Trophoblast cell (in vitro differentiated cells and primary cell): ENCODE measurements at regions not wholly inside any gene's neighbourhood (a gene's known extent, or its start where the extent isn't known, plus 50 kb on each side); places are given as distances from the start of the nearest gene placed in this dataset.
A peak's percentile ranks its signal among the peaks of the same experiment; 100 is the strongest.

Experiments
- DNase-seq, 2 donors: peaks; one replicate each; pipeline ENCODE4 v3.0.0-alpha.2; 2016
- H2AFZ ChIP-seq: 2 replicates; pipeline ENCODE4 v1.6.1; 2013; ENCODE audit warnings: low read length, moderate library complexity, mild to moderate bottlenecking; ENCODE audit not compliant: insufficient read depth, poor library complexity
- H2AK5ac ChIP-seq: 2 replicates; pipeline ENCODE4 v1.6.1; 2013; ENCODE audit warnings: mild to moderate bottlenecking, low read length
- H2BK120ac ChIP-seq: 2 replicates; pipeline ENCODE4 v1.6.1; 2013; ENCODE audit warnings: low read length, mild to moderate bottlenecking, moderate library complexity; ENCODE audit not compliant: insufficient read depth, poor library complexity
- H2BK12ac ChIP-seq: 2 replicates; pipeline ENCODE4 v1.6.1; 2013; ENCODE audit warnings: mild to moderate bottlenecking, low read length, moderate library complexity
- H2BK5ac ChIP-seq: 2 replicates; pipeline ENCODE4 v1.6.1; 2013; ENCODE audit warnings: low read length, low read depth, moderate library complexity, mild to moderate bottlenecking; ENCODE audit not compliant: poor library complexity
- H3K14ac ChIP-seq: 2 replicates; pipeline ENCODE4 v1.6.1; 2013; ENCODE audit warnings: mild to moderate bottlenecking, low read length
- H3K18ac ChIP-seq: 2 replicates; pipeline ENCODE4 v1.6.1; 2013; ENCODE audit warnings: mild to moderate bottlenecking, low read length
- H3K23ac ChIP-seq: 2 replicates; pipeline ENCODE4 v1.6.1; 2013; ENCODE audit warnings: low read length
- H3K27ac ChIP-seq: 2 replicates; pipeline ENCODE4 v1.5.1; 2013; ENCODE audit warnings: low read depth, mild to moderate bottlenecking, inconsistent platforms, low read length, moderate library complexity
- H3K27me3 ChIP-seq: 2 replicates; pipeline ENCODE4 v1.6.1; 2013; ENCODE audit warnings: inconsistent platforms, mild to moderate bottlenecking, low read length, moderate library complexity; ENCODE audit not compliant: insufficient read depth
- H3K36me3 ChIP-seq, 2 experiments: 1 replicate in 1 of 2; 2 replicates in 1 of 2; pipeline ENCODE4 v1.6.1; 2013; ENCODE audit warnings: low read length in 2 of 2, mild to moderate bottlenecking in 2 of 2, moderate library complexity in 1 of 2; ENCODE audit not compliant: insufficient read depth in 2 of 2, control insufficient read depth in 1 of 2
- H3K4ac ChIP-seq: 2 replicates; pipeline ENCODE4 v1.6.1; 2013; ENCODE audit warnings: low read depth, mild to moderate bottlenecking, low read length, moderate library complexity
- H3K4me1 ChIP-seq, 2 experiments: 1 replicate in 1 of 2; 2 replicates in 1 of 2; pipeline ENCODE4 v1.6.1; 2013; ENCODE audit warnings: low read length in 2 of 2, mild to moderate bottlenecking in 2 of 2, moderate library complexity in 1 of 2; ENCODE audit not compliant: insufficient read depth in 2 of 2, control insufficient read depth in 1 of 2
- H3K4me2 ChIP-seq: 2 replicates; pipeline ENCODE4 v1.6.1; 2013; ENCODE audit warnings: inconsistent platforms, mild to moderate bottlenecking, low read length, moderate library complexity
- H3K4me3 ChIP-seq: 2 replicates; pipeline ENCODE4 v1.5.1; 2013; ENCODE audit warnings: mild to moderate bottlenecking, low read depth, low read length, inconsistent platforms
- H3K79me1 ChIP-seq: one replicate; pipeline ENCODE4 v1.6.1; 2013; ENCODE audit warnings: low read length
- H3K79me2 ChIP-seq: 2 replicates; pipeline ENCODE4 v1.6.1; 2013; ENCODE audit warnings: low read length, mild to moderate bottlenecking; ENCODE audit not compliant: control insufficient read depth, insufficient read depth, poor library complexity
- H3K9ac ChIP-seq: 2 replicates; pipeline ENCODE4 v1.6.1; 2013; ENCODE audit warnings: mild to moderate bottlenecking, low read length
- H3K9me3 ChIP-seq: 2 replicates; pipeline ENCODE4 v1.6.1; 2013; ENCODE audit warnings: low read depth, mild to moderate bottlenecking, control low read depth, inconsistent platforms, low read length; ENCODE audit not compliant: insufficient read depth
- H4K12ac ChIP-seq: 2 replicates; pipeline ENCODE4 v1.6.1; 2013; ENCODE audit warnings: low read depth, mild to moderate bottlenecking, low read length, moderate library complexity
- H4K8ac ChIP-seq: 2 replicates; pipeline ENCODE4 v1.6.1; 2013; ENCODE audit warnings: low read depth, mild to moderate bottlenecking, low read length, moderate library complexity
- H4K91ac ChIP-seq: one replicate; pipeline ENCODE4 v1.6.1; 2013; ENCODE audit warnings: low read depth, mild to moderate bottlenecking, low read length, moderate library complexity
- WGBS: extraction: QIAGEN DNeasy Blood & Tissue Kit; methylation state at CpG from one replicate; pipeline ENCODE4 v1.1.7; 2013; ENCODE audit warnings: missing lambda C conversion rate; ENCODE audit not compliant: insufficient read length, insufficient coverage; ENCODE audit errors: extremely low coverage; 5-methylcytosine and 5-hydroxymethylcytosine counted together

GRCh38 chr9:109973336-109973735, 193.3 kb downstream of the PALM2AKAP2 start:
- no peak overlapping the region for H3K4ac ChIP-seq

GRCh38 chr9:109974143-109974917, 194.3 kb downstream of the PALM2AKAP2 start:
- Histone ChIP-seq H4K12ac (no peak overlapping the region), H2BK120ac (no peak overlapping the region), H3K4ac (no peak overlapping the region), H3K4me2 (no peak overlapping the region), H2BK5ac (no peak overlapping the region), H3K14ac (no peak overlapping the region), H3K23ac (no peak overlapping the region), H4K91ac (no peak overlapping the region), H2AFZ (no peak overlapping the region), H3K27ac (no peak overlapping the region), H3K27me3 (no peaks in the 10 kb centered on the region), H3K36me3 (no peaks in the 10 kb centered on the region), H3K4me3 (no peak overlapping the region), H3K18ac (no peak overlapping the region), H3K4me1 (no peaks in the 10 kb centered on the region), H3K79me1 (no peaks in the 10 kb centered on the region), H4K8ac (no peak overlapping the region), H2BK12ac (no peak overlapping the region), H3K79me2 (no peaks in the 10 kb centered on the region), H2AK5ac (no peak overlapping the region), H3K9ac (no peak overlapping the region), H3K9me3 (no peaks in the 10 kb centered on the region)
- peak in 1 of 2 donors; percentile 33 for DNase-seq
- WGBS = no CpG with 5 or more reads among the region's 7 CpGs

More at GRCh38 chr9:109973336-109973735, 193.3 kb downstream of the PALM2AKAP2 start:
- no peaks in the 10 kb centered on the region for H3K79me2 ChIP-seq
- no peak overlapping the region for H2AK5ac ChIP-seq
- H3K36me3 ChIP-seq = no peaks in the 10 kb centered on the region
- DNase-seq = peak; percentile 50 to 69
- no peak overlapping the region for H2BK120ac ChIP-seq
- H3K9ac ChIP-seq = no peak overlapping the region
- no peak overlapping the region for H3K18ac ChIP-seq
- H3K27me3 ChIP-seq = no peaks in the 10 kb centered on the region
- no peak overlapping the region for H3K14ac ChIP-seq
- no peaks in the 10 kb centered on the region for H3K9me3 ChIP-seq
- H4K8ac ChIP-seq = no peak overlapping the region
- H3K4me2 ChIP-seq = no peak overlapping the region
- H3K4me3 ChIP-seq = no peak overlapping the region
- no peak overlapping the region for H3K27ac ChIP-seq
- no peaks in the 10 kb centered on the region for H3K79me1 ChIP-seq
- H2AFZ ChIP-seq = no peak overlapping the region
- H4K91ac ChIP-seq = no peak overlapping the region
- no peak overlapping the region for H2BK5ac ChIP-seq
- H4K12ac ChIP-seq = no peak overlapping the region
- H2BK12ac ChIP-seq = no peak overlapping the region
- H3K23ac ChIP-seq = no peak overlapping the region
- no CpG with 5 or more reads among the region's 1 CpG for WGBS
- H3K4me1 ChIP-seq = no peaks in the 10 kb centered on the region

- Histone ChIP-seq H3K79me1 (no peaks in the 10 kb centered on the region), H3K27me3 (no peaks in the 10 kb centered on the region), H3K9ac (no peak overlapping the region), H3K4me1 (no peaks in the 10 kb centered on the region), H3K18ac (no peak overlapping the region), H3K36me3 (no peaks in the 10 kb centered on the region), H3K23ac (no peak overlapping the region), H2AFZ (no peak overlapping the region), H3K14ac (no peak overlapping the region), H3K4me2 (no peak overlapping the region), H2BK12ac (no peak overlapping the region), H2BK5ac (no peak overlapping the region), H3K27ac (no peak overlapping the region), H4K8ac (no peak overlapping the region), H3K79me2 (no peaks in the 10 kb centered on the region), H3K9me3 (no peaks in the 10 kb centered on the region), H4K91ac (no peak overlapping the region), H2AK5ac (no peak overlapping the region), H2BK120ac (no peak overlapping the region), H3K4ac (no peak overlapping the region), H4K12ac (no peak overlapping the region), H3K4me3 (no peak overlapping the region)
- DNase-seq = no peak
- no CpG with 5 or more reads among the region's 4 CpGs for WGBS
Observed at GRCh38 chr9:109974918-109975276, 194.9 kb downstream of the PALM2AKAP2 start.

- H2AFZ ChIP-seq = no peak overlapping the region
- DNase-seq = no peak
- H3K9ac ChIP-seq = no peak overlapping the region
- H3K23ac ChIP-seq = no peak overlapping the region
- no peaks in the 10 kb centered on the region for H3K9me3 ChIP-seq
- H3K27me3 ChIP-seq = no peaks in the 10 kb centered on the region
- no CpG with 5 or more reads among the region's 5 CpGs for WGBS
- no peak overlapping the region for H3K18ac ChIP-seq
- H3K79me1 ChIP-seq = no peaks in the 10 kb centered on the region
- no peak overlapping the region for H3K27ac ChIP-seq
- no peak overlapping the region for H3K4me3 ChIP-seq
- no peak overlapping the region for H2AK5ac ChIP-seq
- H3K4ac ChIP-seq = no peak overlapping the region
- H3K14ac ChIP-seq = no peak overlapping the region
- no peak overlapping the region for H4K8ac ChIP-seq
- no peak overlapping the region for H4K91ac ChIP-seq
- no peaks in the 10 kb centered on the region for H3K4me1 ChIP-seq
- no peaks in the 10 kb centered on the region for H3K36me3 ChIP-seq
- no peaks in the 10 kb centered on the region for H3K79me2 ChIP-seq
- no peak overlapping the region for H2BK12ac ChIP-seq
- no peak overlapping the region for H2BK120ac ChIP-seq
- no peak overlapping the region for H3K4me2 ChIP-seq
- no peak overlapping the region for H4K12ac ChIP-seq
- no peak overlapping the region for H2BK5ac ChIP-seq
Observed at GRCh38 chr9:109975574-109976295, 195.7 kb downstream of the PALM2AKAP2 start.
